PC-9 (cell line): ENCODE measurements at regions not wholly inside any gene's neighbourhood (a gene's known extent, or its start where the extent isn't known, plus 50 kb on each side); places are given as distances from the start of the nearest gene placed in this dataset.

Experiments used
- BruUV-seq: library from RNA; stranded (reverse); fragments of 400-500 nt; replicated peaks from 2 replicates; lab custom pipeline; 2021; lab: Mats Ljungman, UMichigan
- CTCF ChIA-PET: fragments of 300-600 bp; sonication (Branson Sonifier 250); formaldehyde crosslinking; loops from one replicate; lab custom pipeline; 2022; ENCODE audit warnings: antibody characterized with exemption; lab: Charles Lee
- POLR2A ChIA-PET: fragments of 300-600 bp; sonication (Branson Sonifier 250); formaldehyde crosslinking; loops from one replicate; lab custom pipeline; 2022; ENCODE audit warnings: antibody characterized with exemption; ENCODE audit not compliant: unreplicated experiment; lab: Charles Lee
- DNase-seq, 2 experiments: peaks; one replicate each; pipeline versions ENCODE4 v3.0.0 to v3.0.0-alpha.2; 2015 to 2022; ENCODE audit warnings: mixed read lengths in 1 of 2
- H2AFZ ChIP-seq: fragments of 200-600 bp; sonication (generic); 2 replicates; pipeline ENCODE4 v1.8.1; 2017; ENCODE audit warnings: antibody characterized with exemption
- H3F3A ChIP-seq: fragments of 200-600 bp; sonication (generic); 2 replicates; pipeline ENCODE4 v1.8.1; 2017; ENCODE audit warnings: antibody characterized with exemption, mild to moderate bottlenecking, low read depth; ENCODE audit not compliant: insufficient read depth
- H3K27ac ChIP-seq: fragments of 200-600 bp; sonication (generic); 2 replicates; pipeline ENCODE4 v1.6.1; 2016; ENCODE audit warnings: mixed run types
- H3K27me3 ChIP-seq: fragments of 200-600 bp; sonication (generic); 2 replicates; pipeline ENCODE4 v1.6.1; 2016; ENCODE audit warnings: low read depth, mixed run types; ENCODE audit not compliant: insufficient read depth
- H3K36me3 ChIP-seq: fragments of 200-600 bp; sonication (generic); 2 replicates; pipeline ENCODE4 v1.6.1; 2016; ENCODE audit warnings: low read depth, mixed run types
- H3K4me1 ChIP-seq: fragments of 200-600 bp; sonication (generic); replicated peaks from 2 replicates; pipeline ENCODE4 v1.6.1; 2016; ENCODE audit warnings: mixed run types; ENCODE audit not compliant: insufficient read depth
- H3K4me2 ChIP-seq: fragments of 200-600 bp; sonication (generic); 2 replicates; pipeline ENCODE4 v1.6.1; 2017; ENCODE audit warnings: mixed run types
- H3K4me3 ChIP-seq: fragments of 200-600 bp; sonication (generic); 2 replicates; pipeline ENCODE4 v1.6.1; 2016; ENCODE audit warnings: mixed run types
- H3K79me2 ChIP-seq: fragments of 200-600 bp; sonication (generic); 2 replicates; pipeline ENCODE4 v1.6.1; 2017; ENCODE audit warnings: low read depth, mixed run types
- H3K9me2 ChIP-seq: fragments of 200-600 bp; sonication (generic); 2 replicates; pipeline ENCODE4 v1.8.1; 2017; ENCODE audit warnings: mild to moderate bottlenecking; ENCODE audit not compliant: insufficient read depth
- H3K9me3 ChIP-seq: fragments of 200-600 bp; sonication (generic); 2 replicates; pipeline ENCODE4 v1.8.1; 2016; ENCODE audit warnings: low read depth; ENCODE audit not compliant: insufficient read depth
- H4K20me1 ChIP-seq: fragments of 200-600 bp; sonication (generic); 2 replicates; pipeline ENCODE4 v1.8.1; 2017; ENCODE audit not compliant: insufficient read depth
- EZH2 ChIP-seq: fragments of 200-600 bp; sonication (generic); IDR thresholded peaks from 2 replicates; pipeline ENCODE4 v1.8.0; 2017; ENCODE audit warnings: antibody characterized with exemption, low read depth
- intact Hi-C: fragments of 100-400 bp; cut with micrococcal nuclease; formaldehyde crosslinking; loops from one replicate; pipeline ENCODE4 v1.10.0; 2022; ENCODE audit not compliant: unreplicated experiment
- TF ChIP-seq, protein P1 (sequence below): fragments of 200-600 bp; sonication (generic); conservative IDR thresholded peaks from 2 replicates; pipeline ENCODE4 v1.6.1; 2017; ENCODE audit warnings: mixed run types, antibody characterized with exemption, mild to moderate bottlenecking, moderate library complexity

DNA sequence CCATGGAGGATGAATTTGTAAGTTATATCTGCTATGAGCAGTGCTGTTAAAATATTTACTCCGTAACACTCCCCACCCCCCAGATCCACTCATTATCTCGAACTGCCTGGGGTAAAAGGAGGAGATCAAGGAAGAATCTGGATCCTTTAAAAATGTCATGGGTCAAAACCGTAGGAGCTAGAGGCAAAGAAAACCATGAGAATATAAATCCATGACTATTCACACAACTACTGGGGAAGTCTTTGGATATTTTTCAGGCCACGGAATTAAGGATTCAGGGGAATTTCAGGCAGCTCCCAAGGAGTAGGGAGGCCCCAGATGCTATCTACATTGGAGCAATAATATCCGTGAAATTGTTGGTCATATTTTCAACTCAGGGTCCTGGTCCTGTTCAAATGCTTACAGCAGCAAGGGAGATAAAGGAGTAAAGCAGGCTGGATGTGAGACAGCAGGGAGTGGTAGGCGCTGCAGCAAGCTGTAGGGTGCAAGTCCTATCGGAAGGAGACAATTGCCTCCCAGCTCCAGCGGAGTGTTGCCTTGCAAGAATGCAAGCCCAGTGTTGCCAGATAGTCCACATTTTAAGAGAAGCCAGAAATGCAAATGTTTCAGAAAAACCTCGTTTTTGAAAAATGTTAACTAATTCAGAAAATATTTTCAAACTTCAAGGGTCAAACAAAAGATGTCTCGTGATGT, 116.2 kb upstream of the KIT start:
- DNase-seq: no peak
- ChIA-PET CTCF (no interaction called here), POLR2A (no interaction called here)
- intact Hi-C loops: no loop called here
- Histone ChIP-seq H3K27me3 (no peaks in the 10 kb centered on the region), H3F3A (no peaks in the 10 kb centered on the region), H2AFZ (no peak overlapping the region), H3K79me2 (no peaks in the 10 kb centered on the region), H3K9me3 (no peaks in the 10 kb centered on the region), H3K27ac (no peak overlapping the region), H3K4me1 (no peaks in the 10 kb centered on the region), H3K36me3 (no peaks in the 10 kb centered on the region), H4K20me1 (no peaks in the 10 kb centered on the region), H3K9me2 (no peaks in the 10 kb centered on the region), H3K4me2 (no peak overlapping the region), H3K4me3 (no peak overlapping the region)
- BruUV-seq: no TSS peak
- TF ChIP-seq, protein P1, sequence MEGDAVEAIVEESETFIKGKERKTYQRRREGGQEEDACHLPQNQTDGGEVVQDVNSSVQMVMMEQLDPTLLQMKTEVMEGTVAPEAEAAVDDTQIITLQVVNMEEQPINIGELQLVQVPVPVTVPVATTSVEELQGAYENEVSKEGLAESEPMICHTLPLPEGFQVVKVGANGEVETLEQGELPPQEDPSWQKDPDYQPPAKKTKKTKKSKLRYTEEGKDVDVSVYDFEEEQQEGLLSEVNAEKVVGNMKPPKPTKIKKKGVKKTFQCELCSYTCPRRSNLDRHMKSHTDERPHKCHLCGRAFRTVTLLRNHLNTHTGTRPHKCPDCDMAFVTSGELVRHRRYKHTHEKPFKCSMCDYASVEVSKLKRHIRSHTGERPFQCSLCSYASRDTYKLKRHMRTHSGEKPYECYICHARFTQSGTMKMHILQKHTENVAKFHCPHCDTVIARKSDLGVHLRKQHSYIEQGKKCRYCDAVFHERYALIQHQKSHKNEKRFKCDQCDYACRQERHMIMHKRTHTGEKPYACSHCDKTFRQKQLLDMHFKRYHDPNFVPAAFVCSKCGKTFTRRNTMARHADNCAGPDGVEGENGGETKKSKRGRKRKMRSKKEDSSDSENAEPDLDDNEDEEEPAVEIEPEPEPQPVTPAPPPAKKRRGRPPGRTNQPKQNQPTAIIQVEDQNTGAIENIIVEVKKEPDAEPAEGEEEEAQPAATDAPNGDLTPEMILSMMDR: no peak
- no peak for TF ChIP-seq EZH2

DNA sequence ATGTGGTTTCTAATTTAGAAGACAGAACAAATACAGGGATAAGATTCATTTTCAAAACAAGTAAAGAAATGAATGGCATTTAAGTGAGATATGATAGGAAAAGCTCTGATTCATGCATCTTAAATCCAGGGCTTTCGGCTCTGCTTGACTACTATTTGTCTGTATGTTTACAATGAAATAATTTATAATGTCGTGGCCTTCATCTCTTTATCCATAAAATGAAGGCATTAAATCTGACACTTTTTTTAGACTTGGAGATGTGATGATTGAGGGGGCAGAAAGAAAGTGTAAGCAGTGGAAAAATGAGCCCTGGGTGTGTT, 115.7 kb upstream of the KIT start:
- no peak overlapping the region for H2AFZ ChIP-seq
- H3K4me2 ChIP-seq: no peak overlapping the region
- H3K79me2 ChIP-seq: no peaks in the 10 kb centered on the region
- ChIA-PET CTCF (no interaction called here), POLR2A (no interaction called here)
- H3K27ac ChIP-seq: no peak overlapping the region
- no peaks in the 10 kb centered on the region for H3K36me3 ChIP-seq
- DNase-seq: no peak
- no peaks in the 10 kb centered on the region for H3F3A ChIP-seq
- H3K9me2 ChIP-seq: no peaks in the 10 kb centered on the region
- no peaks in the 10 kb centered on the region for H3K4me1 ChIP-seq
- TF ChIP-seq, protein P1: no peak
- no peak for TF ChIP-seq EZH2
- no peaks in the 10 kb centered on the region for H4K20me1 ChIP-seq
- H3K27me3 ChIP-seq: no peaks in the 10 kb centered on the region
- intact Hi-C loops: no loop called here
- H3K9me3 ChIP-seq: no peaks in the 10 kb centered on the region
- BruUV-seq: no TSS peak
- no peak overlapping the region for H3K4me3 ChIP-seq

DNA sequence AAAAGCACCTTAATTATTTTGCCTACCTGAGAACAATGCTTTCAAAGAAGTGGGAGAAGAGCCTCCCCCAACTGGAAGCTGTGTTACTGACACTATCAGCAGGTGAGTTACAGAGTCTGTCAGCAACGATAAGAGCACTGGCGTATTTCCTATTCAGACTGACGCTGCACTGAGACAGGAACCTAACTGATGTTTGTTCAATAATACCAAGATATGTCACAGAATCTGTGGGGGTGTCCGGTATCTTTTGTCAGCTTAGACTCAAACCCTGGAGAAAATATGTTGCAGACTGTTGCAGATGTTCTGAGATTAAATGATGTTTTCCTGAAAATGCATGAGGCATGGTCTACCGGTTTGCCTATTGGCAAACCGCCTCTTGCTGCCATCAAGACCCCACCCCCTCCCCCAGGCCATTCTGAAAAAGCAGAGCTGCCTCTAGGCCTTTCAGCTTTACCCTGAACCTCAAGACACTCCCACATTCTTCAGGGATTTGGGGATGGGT, 115.2 kb upstream of the KIT start:
- POLR2A ChIA-PET: no interaction called here
- Histone ChIP-seq H3K9me2 (no peaks in the 10 kb centered on the region), H4K20me1 (no peaks in the 10 kb centered on the region), H3K4me1 (no peaks in the 10 kb centered on the region), H3K4me3 (no peak overlapping the region), H3K27me3 (no peaks in the 10 kb centered on the region), H2AFZ (no peak overlapping the region), H3F3A (no peaks in the 10 kb centered on the region), H3K79me2 (no peaks in the 10 kb centered on the region), H3K27ac (no peak overlapping the region), H3K9me3 (no peaks in the 10 kb centered on the region), H3K36me3 (no peaks in the 10 kb centered on the region), H3K4me2 (no peak overlapping the region)
- no TSS peak for BruUV-seq
- no peak for DNase-seq
- intact Hi-C loops: no loop called here
- no peak for TF ChIP-seq EZH2
- TF ChIP-seq, protein P1: no peak
- CTCF ChIA-PET: no interaction called here
